Liver (tissue), 8 donors: ENCODE measurements at regions not wholly inside any gene's neighbourhood (a gene's known extent, or its start where the extent isn't known, plus 50 kb on each side); places are given as distances from the start of the nearest gene placed in this dataset.

Source experiments
- DNase-seq: peaks from one replicate; pipeline ENCODE4 v3.0.0-alpha.2; 2017; ENCODE audit warnings: low spot score
- H3K27ac ChIP-seq, 2 donors: one replicate each; pipeline ENCODE4 v1.7.0; 2013; ENCODE audit warnings: inconsistent platforms in 2 of 2, low read length in 2 of 2, control low read depth in 1 of 2, low read depth in 1 of 2, mild to moderate bottlenecking in 1 of 2
- H3K27me3 ChIP-seq, 4 donors: one replicate each; pipeline versions ENCODE4 v1.6.1 to v1.7.0; 2013; ENCODE audit warnings: low read length in 3 of 4, inconsistent platforms in 1 of 4, mild to moderate bottlenecking in 1 of 4, moderate library complexity in 1 of 4; ENCODE audit not compliant: control insufficient read depth in 4 of 4, insufficient read depth in 4 of 4
- H3K36me3 ChIP-seq, 4 donors: one replicate each; pipeline versions ENCODE4 v1.6.1 to v1.7.0; 2013; ENCODE audit warnings: low read length in 3 of 4, mild to moderate bottlenecking in 3 of 4, low read depth in 1 of 4, moderate library complexity in 1 of 4; ENCODE audit not compliant: control insufficient read depth in 4 of 4, insufficient read depth in 3 of 4
- H3K4me1 ChIP-seq, 4 donors: one replicate each; pipeline versions ENCODE4 v1.6.1 to v1.7.0; 2013; ENCODE audit warnings: low read length in 3 of 4, mild to moderate bottlenecking in 3 of 4, moderate library complexity in 1 of 4; ENCODE audit not compliant: control insufficient read depth in 4 of 4, insufficient read depth in 4 of 4
- H3K4me3 ChIP-seq, 3 donors: one replicate each; pipeline versions ENCODE4 v1.6.1 to v1.7.0; 2013; ENCODE audit warnings: low read length in 3 of 3, control low read depth in 1 of 3, low read depth in 1 of 3, mild to moderate bottlenecking in 1 of 3
- H3K9ac ChIP-seq, 2 donors: one replicate each; pipeline ENCODE4 v1.7.0; 2013; ENCODE audit warnings: low read length in 2 of 2, mild to moderate bottlenecking in 2 of 2, moderate library complexity in 2 of 2, control low read depth in 1 of 2, low read depth in 1 of 2
- H3K9me3 ChIP-seq, 4 donors: one replicate each; pipeline versions ENCODE4 v1.6.1 to v1.7.0; 2013; ENCODE audit warnings: low read length in 3 of 4; ENCODE audit not compliant: control insufficient read depth in 4 of 4
- ATF3 ChIP-seq: IDR thresholded peaks from 2 replicates; pipeline ENCODE4 v1.6.1; 2016; ENCODE audit warnings: antibody characterized with exemption
- EGR1 ChIP-seq, 2 donors: IDR thresholded peaks; 2 replicates each; pipeline ENCODE4 v1.6.1; 2016 to 2018; ENCODE audit warnings: antibody characterized with exemption in 2 of 2, low read depth in 2 of 2
- GABPA ChIP-seq, 2 donors: IDR thresholded peaks in 1 of 2; conservative IDR thresholded peaks in 1 of 2; 2 replicates each; pipeline ENCODE4 v1.6.1; 2016; ENCODE audit warnings: antibody characterized with exemption in 2 of 2, mild to moderate bottlenecking in 1 of 2, moderate library complexity in 1 of 2
- JUND ChIP-seq, 2 donors: IDR thresholded peaks; 2 replicates each; pipeline ENCODE4 v1.6.1; 2016; ENCODE audit warnings: antibody characterized with exemption in 2 of 2
- NR2F2 ChIP-seq: IDR thresholded peaks from 2 replicates; pipeline ENCODE4 v1.6.1; 2016; ENCODE audit warnings: antibody characterized with exemption
- RAD21 ChIP-seq, 2 donors: IDR thresholded peaks; 2 replicates each; pipeline ENCODE4 v1.6.1; 2016; ENCODE audit warnings: antibody characterized with exemption in 2 of 2, mild to moderate bottlenecking in 2 of 2
- RXRA ChIP-seq, 2 donors: IDR thresholded peaks; 2 replicates each; pipeline ENCODE4 v1.6.1; 2017 to 2018; ENCODE audit warnings: antibody characterized with exemption in 2 of 2, mild to moderate bottlenecking in 1 of 2
- TAF1 ChIP-seq: conservative IDR thresholded peaks from 2 replicates; pipeline ENCODE4 v1.6.1; 2016; ENCODE audit warnings: antibody characterized with exemption, mild to moderate bottlenecking
- YY1 ChIP-seq: IDR thresholded peaks from 2 replicates; pipeline ENCODE4 v1.6.1; 2016; ENCODE audit warnings: antibody characterized with exemption, mild to moderate bottlenecking
- WGBS: extraction: QIAGEN DNeasy Blood & Tissue Kit; methylation state at CpG from one replicate; pipeline ENCODE4 v1.1.7; 2013; 5-methylcytosine and 5-hydroxymethylcytosine counted together
- TF ChIP-seq, protein P1 (sequence below): IDR thresholded peaks from 2 replicates; pipeline ENCODE4 v1.6.1; 2016; ENCODE audit warnings: antibody characterized with exemption, mild to moderate bottlenecking
- TF ChIP-seq, protein P2 (sequence below): IDR thresholded peaks from 2 replicates; pipeline ENCODE4 v1.6.1; 2016; ENCODE audit warnings: antibody characterized with exemption
- TF ChIP-seq, protein P3 (sequence below): fragments of 150-350 bp; IDR thresholded peaks from 2 replicates; pipeline ENCODE4 v1.5.1; 2017; ENCODE audit warnings: improper control_type of control experiment, low read depth, low read length; ENCODE audit not compliant: missing input control
- donor health status: healthy.
- donor health status: healthy.
- donor health status: healthy.
- donor health status: healthy.
- donor health status: healthy.

DNA sequence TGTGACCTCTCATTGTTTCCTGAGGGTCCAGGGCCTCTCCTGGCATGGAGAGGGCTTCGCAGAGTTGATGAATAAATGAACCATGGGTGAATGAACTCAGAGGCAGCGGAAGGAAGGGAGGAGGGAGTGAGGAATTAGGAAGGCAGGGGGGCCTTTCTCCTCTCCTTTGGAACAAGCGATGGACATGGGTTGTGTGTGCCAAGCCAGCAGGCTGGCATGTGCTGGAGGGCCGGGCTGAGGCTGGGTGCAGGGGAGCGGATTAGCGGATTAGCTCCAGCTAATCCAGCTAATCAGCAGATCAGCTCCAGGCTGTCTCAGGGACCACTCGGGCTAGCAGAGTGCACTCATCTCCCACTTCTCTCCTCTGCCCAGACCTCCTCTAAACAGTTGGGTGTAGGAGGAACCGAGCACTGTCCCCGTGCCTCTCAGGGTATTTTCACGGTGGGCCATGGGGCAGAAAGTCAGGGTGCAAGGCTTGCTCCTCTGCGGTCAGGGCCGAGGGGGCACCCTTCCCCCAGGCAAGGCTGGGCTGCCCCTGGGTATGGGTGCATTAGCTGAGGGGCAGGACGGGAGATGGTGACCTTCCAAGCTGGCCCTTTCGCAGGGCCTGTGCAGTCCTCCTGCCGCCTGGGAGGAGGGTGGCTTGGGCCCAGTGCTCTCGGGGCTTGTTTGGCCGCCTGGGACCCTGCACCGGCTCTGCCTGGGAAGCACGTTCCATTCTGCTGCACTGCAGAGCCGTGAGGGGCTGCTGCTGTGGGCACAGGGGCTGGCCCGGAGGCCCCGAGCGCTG lies 120.3 kb upstream of the B3GAT1 start:
- no peak overlapping the region for H3K9ac ChIP-seq
- TF ChIP-seq RXRA (IDR thresholded peaks at IDR 0.05) = peak; percentile 20 to 36
- no peak for TF ChIP-seq RAD21 (IDR thresholded peaks at IDR 0.05)
- H3K27ac ChIP-seq = no peak overlapping the region
- no peaks in the 10 kb centered on the region for H3K27me3 ChIP-seq
- H3K4me1 ChIP-seq = no peaks in the 10 kb centered on the region
- no peak for DNase-seq
- no peaks in the 10 kb centered on the region for H3K36me3 ChIP-seq
- H3K9me3 ChIP-seq = no peaks in the 10 kb centered on the region
- H3K4me3 ChIP-seq = no peak overlapping the region
- WGBS = 90% methylated on average over 23 of the region's 23 CpGs

- Histone ChIP-seq H3K27ac (no peak overlapping the region), H3K4me3 (no peak overlapping the region), H3K9ac (no peak overlapping the region), H3K9me3 (no peaks in the 10 kb centered on the region), H3K27me3 (no peaks in the 10 kb centered on the region), H3K4me1 (no peaks in the 10 kb centered on the region), H3K36me3 (no peaks in the 10 kb centered on the region)
- TF ChIP-seq RXRA (IDR thresholded peaks at IDR 0.05) (no peak), GABPA (IDR thresholded peaks at IDR 0.05 in 1 of 2, conservative IDR thresholded peaks at IDR 0.05 in 1 of 2) (no peak), JUND (IDR thresholded peaks at IDR 0.05) (no peak), EGR1 (IDR thresholded peaks at IDR 0.05; ENCODE audit: low read depth in 2 of 2) (no peak), NR2F2 (no peak), TAF1 (no peak), RAD21 (IDR thresholded peaks at IDR 0.05) (no peak), ATF3 (no peak), YY1 (no peak)
- TF ChIP-seq, protein P1, sequence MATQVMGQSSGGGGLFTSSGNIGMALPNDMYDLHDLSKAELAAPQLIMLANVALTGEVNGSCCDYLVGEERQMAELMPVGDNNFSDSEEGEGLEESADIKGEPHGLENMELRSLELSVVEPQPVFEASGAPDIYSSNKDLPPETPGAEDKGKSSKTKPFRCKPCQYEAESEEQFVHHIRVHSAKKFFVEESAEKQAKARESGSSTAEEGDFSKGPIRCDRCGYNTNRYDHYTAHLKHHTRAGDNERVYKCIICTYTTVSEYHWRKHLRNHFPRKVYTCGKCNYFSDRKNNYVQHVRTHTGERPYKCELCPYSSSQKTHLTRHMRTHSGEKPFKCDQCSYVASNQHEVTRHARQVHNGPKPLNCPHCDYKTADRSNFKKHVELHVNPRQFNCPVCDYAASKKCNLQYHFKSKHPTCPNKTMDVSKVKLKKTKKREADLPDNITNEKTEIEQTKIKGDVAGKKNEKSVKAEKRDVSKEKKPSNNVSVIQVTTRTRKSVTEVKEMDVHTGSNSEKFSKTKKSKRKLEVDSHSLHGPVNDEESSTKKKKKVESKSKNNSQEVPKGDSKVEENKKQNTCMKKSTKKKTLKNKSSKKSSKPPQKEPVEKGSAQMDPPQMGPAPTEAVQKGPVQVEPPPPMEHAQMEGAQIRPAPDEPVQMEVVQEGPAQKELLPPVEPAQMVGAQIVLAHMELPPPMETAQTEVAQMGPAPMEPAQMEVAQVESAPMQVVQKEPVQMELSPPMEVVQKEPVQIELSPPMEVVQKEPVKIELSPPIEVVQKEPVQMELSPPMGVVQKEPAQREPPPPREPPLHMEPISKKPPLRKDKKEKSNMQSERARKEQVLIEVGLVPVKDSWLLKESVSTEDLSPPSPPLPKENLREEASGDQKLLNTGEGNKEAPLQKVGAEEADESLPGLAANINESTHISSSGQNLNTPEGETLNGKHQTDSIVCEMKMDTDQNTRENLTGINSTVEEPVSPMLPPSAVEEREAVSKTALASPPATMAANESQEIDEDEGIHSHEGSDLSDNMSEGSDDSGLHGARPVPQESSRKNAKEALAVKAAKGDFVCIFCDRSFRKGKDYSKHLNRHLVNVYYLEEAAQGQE = no peak
- TF ChIP-seq, protein P2, sequence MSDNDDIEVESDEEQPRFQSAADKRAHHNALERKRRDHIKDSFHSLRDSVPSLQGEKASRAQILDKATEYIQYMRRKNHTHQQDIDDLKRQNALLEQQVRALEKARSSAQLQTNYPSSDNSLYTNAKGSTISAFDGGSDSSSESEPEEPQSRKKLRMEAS = no peak
- TF ChIP-seq, protein P3, sequence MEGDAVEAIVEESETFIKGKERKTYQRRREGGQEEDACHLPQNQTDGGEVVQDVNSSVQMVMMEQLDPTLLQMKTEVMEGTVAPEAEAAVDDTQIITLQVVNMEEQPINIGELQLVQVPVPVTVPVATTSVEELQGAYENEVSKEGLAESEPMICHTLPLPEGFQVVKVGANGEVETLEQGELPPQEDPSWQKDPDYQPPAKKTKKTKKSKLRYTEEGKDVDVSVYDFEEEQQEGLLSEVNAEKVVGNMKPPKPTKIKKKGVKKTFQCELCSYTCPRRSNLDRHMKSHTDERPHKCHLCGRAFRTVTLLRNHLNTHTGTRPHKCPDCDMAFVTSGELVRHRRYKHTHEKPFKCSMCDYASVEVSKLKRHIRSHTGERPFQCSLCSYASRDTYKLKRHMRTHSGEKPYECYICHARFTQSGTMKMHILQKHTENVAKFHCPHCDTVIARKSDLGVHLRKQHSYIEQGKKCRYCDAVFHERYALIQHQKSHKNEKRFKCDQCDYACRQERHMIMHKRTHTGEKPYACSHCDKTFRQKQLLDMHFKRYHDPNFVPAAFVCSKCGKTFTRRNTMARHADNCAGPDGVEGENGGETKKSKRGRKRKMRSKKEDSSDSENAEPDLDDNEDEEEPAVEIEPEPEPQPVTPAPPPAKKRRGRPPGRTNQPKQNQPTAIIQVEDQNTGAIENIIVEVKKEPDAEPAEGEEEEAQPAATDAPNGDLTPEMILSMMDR = no peak
- whole genome bisulfite sequencing = 89% methylated on average over 23 of the region's 23 CpGs
- no peak for DNase-seq
These were observed 119.5 kb upstream of the B3GAT1 start for GRCh38 chr11:134531327-134532130.
